ENCODE measurements at regions not wholly inside any gene's neighbourhood (a gene's known extent, or its start where the extent isn't known, plus 50 kb on each side); places are given as distances from the start of the nearest gene placed in this dataset.

- TF ChIP-seq SP1 (IDR thresholded peaks at IDR 0.05; ENCODE audit: low read depth, low read length) (no peak), IRF4 (IDR thresholded peaks at IDR 0.05; ENCODE audit: low read depth, low read length) (no peak), SPI1 (IDR thresholded peaks at IDR 0.05; ENCODE audit: borderline replicate concordance, insufficient read depth, low read depth, low read length) (no peak), RB1 (IDR thresholded peaks at IDR 0.05; ENCODE audit: borderline replicate concordance) (no peak), NFXL1 (IDR thresholded peaks at IDR 0.05; ENCODE audit: borderline replicate concordance) (no peak), TAF1 (IDR thresholded peaks at IDR 0.05; ENCODE audit: borderline replicate concordance, low read depth, low read length) (no peak), RAD21 (IDR thresholded peaks at IDR 0.05; ENCODE audit: insufficient read depth, low read depth, low read length) (no peak)
- no peaks in the 10 kb centered on the region for H4K20me1 ChIP-seq (ENCODE audit: control insufficient read depth, insufficient read depth)
- peaks cover 24% of the 10 kb centered on the region for H3K4me1 ChIP-seq (ENCODE audit: control insufficient read depth, insufficient read depth, low read length)
- no peak for DNase-seq (ENCODE audit: low read depth, low spot score)
- intact Hi-C loops (cut with micrococcal nuclease; ENCODE audit: unreplicated experiment) (loop anchor here (2.0 to 10.0 kb wide), 5 partner anchors 83 to 487 kb away; partner anchors contain the start of gene TXN), in situ Hi-C loops (cut with MboI) (loop anchor here (5.0 to 10.0 kb wide), 2 partner anchors 95 to 157 kb away; no protein-coding TSS in a partner anchor)
- FAIRE-seq = no peak
- H3K36me3 ChIP-seq (ENCODE audit: control insufficient read depth in 2 of 2, insufficient read depth in 2 of 2, low read length in 1 of 2) = peaks cover 5 to 13% of the 10 kb centered on the region in 2 experiments; a peak in 3 of 4 replicates
- no peak overlapping the region for H3K4me3 ChIP-seq
- H2AFZ ChIP-seq (ENCODE audit: control insufficient read depth, low read depth, low read length) = no peak overlapping the region
- no peak overlapping the region for H3K9ac ChIP-seq (ENCODE audit: control insufficient read depth, insufficient read depth, low read length)
- no peak for ATAC-seq
- ChIA-PET CTCF (interaction anchor here (1.0 to 20.9 kb wide), 7 partner anchors 14 to 150 kb away, joined by 3 to 537 read pairs (median 5); no protein-coding TSS in a partner anchor), POLR2A (interaction anchor here (0.5 to 6.2 kb wide), 4 partner anchors 46 to 152 kb away, joined by 3 to 27 read pairs (median 12); no protein-coding TSS in a partner anchor), RAD21 (ENCODE audit: unreplicated experiment) (interaction anchor here (1.1 to 16.8 kb wide), 11 partner anchors 42 to 198 kb away, joined by 3 to 309 read pairs (median 9); no protein-coding TSS in a partner anchor), SMC1A (ENCODE audit: uncharacterized antibody, unreplicated experiment) (interaction anchor here (1.1 to 28.0 kb wide), 11 partner anchors 8 to 153 kb away, joined by 3 to 636 read pairs (median 17); no protein-coding TSS in a partner anchor)
- peaks cover 92% of the 10 kb centered on the region for H3K79me2 ChIP-seq (ENCODE audit: control insufficient read depth, insufficient read depth, low read length)
- WGBS (ENCODE audit: insufficient coverage, insufficient replicate concordance, low lambda C conversion rate, missing lambda C conversion rate) = 100% methylated on average over 1 of the region's 1 CpG
- H3K27ac ChIP-seq (ENCODE audit: control insufficient read depth, insufficient read depth) = no peak overlapping the region
- no peak overlapping the region for H3K4me2 ChIP-seq (ENCODE audit: control insufficient read depth, insufficient read depth)
- BruUV-seq (replicated peaks) = no TSS peak
- H3K27me3 ChIP-seq (replicated peaks in 1 of 2; ENCODE audit: control insufficient read depth in 2 of 2, insufficient read depth in 2 of 2, low read length in 1 of 2) = no peaks in the 10 kb centered on the region
- no peaks in the 10 kb centered on the region; the same call in 2 of the 3 replicates for H3K9me3 ChIP-seq (replicated peaks; ENCODE audit: control insufficient read depth, insufficient read depth, low read length)
These were observed 148.5 kb downstream of the C9orf152 start for GRCh38 chr9:110059461-110059860.
